ENCODE measurements at regions not wholly inside any gene's neighbourhood (a gene's known extent, or its start where the extent isn't known, plus 50 kb on each side); places are given as distances from the start of the nearest gene placed in this dataset.
"Not testable (repeated sequence)": the region's sequence is repeated elsewhere in the genome, so short reads cannot be mapped to it uniquely, and the experiment has no call there.

- peak; percentile 60 to 76 for DNase-seq (ENCODE audit: low read depth in 2 of 2)
Observed at GRCh38 chr17:30731210-30732132, 93.0 kb downstream of the CRLF3 start.

- DNase-seq (ENCODE audit: low read depth in 2 of 2), result not testable (repeated sequence)
Observed at GRCh38 chr17:30730837-30731209, 93.7 kb downstream of the CRLF3 start.

- DNase-seq (ENCODE audit: low read depth in 2 of 2), result not testable (repeated sequence)
Observed at GRCh38 chr17:30730171-30730836, 94.2 kb downstream of the CRLF3 start.

- DNase-seq (ENCODE audit: low read depth in 2 of 2), result not testable (repeated sequence)
Observed at GRCh38 chr17:30729471-30730170, 94.9 kb downstream of the CRLF3 start.

GRCh38 chr17:30727517-30727916 is 97.0 kb downstream of the CRLF3 start:
- not testable (repeated sequence) for DNase-seq (ENCODE audit: low read depth in 2 of 2)

- not testable (repeated sequence) for DNase-seq (ENCODE audit: low read depth in 2 of 2)
Observed at GRCh38 chr17:30726734-30727133, 97.8 kb downstream of the CRLF3 start.

GRCh38 chr17:30726310-30726709 is 98.2 kb downstream of the CRLF3 start:
- not testable (repeated sequence) for DNase-seq (ENCODE audit: low read depth in 2 of 2)

- DNase-seq (ENCODE audit: low read depth in 2 of 2), result not testable (repeated sequence)
Observed at GRCh38 chr17:30724034-30724650, 100.3 kb downstream of the CRLF3 start.

GRCh38 chr17:30722114-30722780 is 102.2 kb downstream of the CRLF3 start:
- DNase-seq (ENCODE audit: low read depth in 2 of 2), result not testable (repeated sequence)

GRCh38 chr17:30720971-30721370 is 103.5 kb downstream of the CRLF3 start:
- not testable (repeated sequence) for DNase-seq (ENCODE audit: low read depth in 2 of 2)

GRCh38 chr17:30720013-30720471 is 104.5 kb downstream of the CRLF3 start:
- DNase-seq (ENCODE audit: low read depth in 2 of 2), result no peak

GRCh38 chr17:30719131-30719973 is 105.1 kb downstream of the CRLF3 start:
- peak; percentile 37 to 54 for DNase-seq (ENCODE audit: low read depth in 2 of 2)

GRCh38 chr17:30718691-30719090 is 105.8 kb downstream of the CRLF3 start:
- not testable (repeated sequence) for DNase-seq (ENCODE audit: low read depth in 2 of 2)

- not testable (repeated sequence) for DNase-seq (ENCODE audit: low read depth in 2 of 2)
Observed at GRCh38 chr17:30718099-30718447, 106.4 kb downstream of the CRLF3 start.

- no peak for DNase-seq (ENCODE audit: low read depth in 2 of 2)
Observed at GRCh38 chr17:30717291-30718098, 107.0 kb downstream of the CRLF3 start.

GRCh38 chr17:30716461-30717290 is 107.8 kb downstream of the CRLF3 start:
- DNase-seq (ENCODE audit: low read depth in 2 of 2), result no peak

- not testable (repeated sequence) for DNase-seq (ENCODE audit: low read depth in 2 of 2)
Observed at GRCh38 chr17:30714825-30715622, 109.5 kb downstream of the CRLF3 start.

- not testable (repeated sequence) for DNase-seq (ENCODE audit: low read depth in 2 of 2)
Observed at GRCh38 chr17:30713805-30714204, 110.7 kb downstream of the CRLF3 start.

Measured in stimulated activated CD8-positive, alpha-beta memory T cell treated with anti-CD3 and anti-CD28 coated beads, Interleukin-15, amount 100 ng/mL, for 4 hours (primary cell).